ENCODE measurements at regions not wholly inside any gene's neighbourhood (a gene's known extent, or its start where the extent isn't known, plus 50 kb on each side); places are given as distances from the start of the nearest gene placed in this dataset.
A peak's percentile ranks its signal among the peaks of the same experiment; 100 is the strongest.

GRCh38 chr1:166328956-166329355 lies 162.2 kb upstream of the FAM78B start:
- ATAC-seq (replicated peaks in 1 of 2) (no peak), DNase-seq (no peak)
- Mint-ChIP-seq H3K9me3 (no peaks in the 10 kb centered on the region), H3K4me1 (ENCODE audit: low read depth) (no peaks in the 10 kb centered on the region), H3K4me3 (no peak overlapping the region), H3K27me3 (ENCODE audit: low read depth) (peaks cover 6% of the 10 kb centered on the region), H3K27ac (no peak overlapping the region), H3K36me3 (ENCODE audit: insufficient read depth in 2 of 2) (no peaks in the 10 kb centered on the region)

DNA sequence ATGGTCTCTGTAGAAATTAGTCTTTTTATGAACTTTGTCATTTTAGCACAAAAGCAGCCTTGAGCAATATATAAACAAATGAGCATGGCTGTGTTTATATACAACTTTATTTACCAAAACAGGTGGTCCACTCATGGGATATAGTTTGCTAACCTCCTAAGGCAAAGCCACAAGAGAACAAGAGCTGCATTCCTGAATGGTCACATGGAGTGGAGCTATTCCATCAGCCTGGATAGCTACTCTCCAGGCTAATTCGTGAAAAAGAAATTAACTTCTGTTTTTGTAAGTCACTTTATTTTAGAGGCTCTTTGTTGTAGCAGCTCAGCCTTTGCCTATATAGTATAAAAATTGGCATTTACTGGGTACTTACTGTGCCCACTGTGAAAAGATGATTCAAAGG lies 163.3 kb upstream of the FAM78B start:
- H3K36me3 Mint-ChIP-seq (ENCODE audit: insufficient read depth in 2 of 2), result no peaks in the 10 kb centered on the region

DNA sequence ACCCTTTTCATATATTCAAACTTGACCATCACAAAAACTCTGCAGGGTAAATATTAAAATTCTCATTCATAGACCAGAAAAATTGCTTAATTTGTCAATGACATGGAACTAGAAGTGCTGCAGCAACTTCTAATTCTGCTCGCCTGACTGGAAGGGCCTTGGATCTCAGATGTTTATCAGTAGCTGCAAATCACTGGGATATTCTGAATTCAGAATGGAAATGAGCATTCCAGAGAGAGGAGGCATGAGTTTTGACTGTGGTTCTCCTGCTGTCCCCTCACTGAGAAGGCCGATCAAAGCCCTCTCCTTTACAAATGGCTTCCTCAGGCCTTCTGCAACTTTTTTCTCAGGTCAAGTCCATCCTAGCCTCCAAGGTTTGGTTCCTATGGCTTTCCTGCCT lies 171.3 kb upstream of the FAM78B start:
- DNase-seq (no peak), ATAC-seq (replicated peaks in 1 of 2) (no peak)
- peaks cover 14% of the 10 kb centered on the region for H3K27me3 Mint-ChIP-seq (ENCODE audit: low read depth)
- H3K4me1 Mint-ChIP-seq (ENCODE audit: low read depth), result no peaks in the 10 kb centered on the region
- H3K9me3 Mint-ChIP-seq, result no peaks in the 10 kb centered on the region
- H3K27ac Mint-ChIP-seq, result no peak overlapping the region
- no peaks in the 10 kb centered on the region for H3K36me3 Mint-ChIP-seq (ENCODE audit: insufficient read depth in 2 of 2)
- H3K4me3 Mint-ChIP-seq, result no peak overlapping the region

More for the DNA sequence above, 163.3 kb upstream of the FAM78B start:
- Mint-ChIP-seq H3K4me1 (ENCODE audit: low read depth) (no peaks in the 10 kb centered on the region), H3K9me3 (no peaks in the 10 kb centered on the region), H3K27ac (no peak overlapping the region), H3K4me3 (no peak overlapping the region), H3K27me3 (ENCODE audit: low read depth) (peaks cover 14% of the 10 kb centered on the region)
- no peak for DNase-seq
- no peak for ATAC-seq (replicated peaks in 1 of 2)

DNA sequence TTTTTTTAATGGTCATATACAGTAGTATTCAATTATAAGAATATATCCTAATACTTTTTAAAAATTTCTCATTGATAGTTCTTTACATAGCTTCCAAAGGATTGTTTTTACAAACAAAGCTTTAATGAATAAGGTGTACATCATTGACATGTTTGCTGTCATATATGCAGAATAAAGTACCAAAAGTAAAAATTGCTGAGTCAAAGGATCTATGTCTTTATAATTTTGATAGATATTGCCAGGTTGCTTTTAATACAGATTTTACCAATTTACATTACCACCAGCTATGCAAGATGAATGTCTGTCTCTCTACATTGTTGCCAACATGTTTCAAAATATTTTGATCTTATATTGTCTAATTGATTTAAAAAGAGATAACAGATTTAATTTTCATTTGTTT lies 173.9 kb upstream of the FAM78B start:
- DNase-seq (no peak), ATAC-seq (replicated peaks in 1 of 2) (no peak)
- no peaks in the 10 kb centered on the region for H3K27me3 Mint-ChIP-seq (ENCODE audit: low read depth)
- no peak overlapping the region for H3K4me3 Mint-ChIP-seq
- H3K36me3 Mint-ChIP-seq (ENCODE audit: insufficient read depth in 2 of 2), result no peaks in the 10 kb centered on the region
- H3K9me3 Mint-ChIP-seq, result peaks cover 0 to under 1% of the 10 kb centered on the region in 2 donors
- H3K4me1 Mint-ChIP-seq (ENCODE audit: low read depth), result no peaks in the 10 kb centered on the region
- H3K27ac Mint-ChIP-seq, result no peak overlapping the region

DNA sequence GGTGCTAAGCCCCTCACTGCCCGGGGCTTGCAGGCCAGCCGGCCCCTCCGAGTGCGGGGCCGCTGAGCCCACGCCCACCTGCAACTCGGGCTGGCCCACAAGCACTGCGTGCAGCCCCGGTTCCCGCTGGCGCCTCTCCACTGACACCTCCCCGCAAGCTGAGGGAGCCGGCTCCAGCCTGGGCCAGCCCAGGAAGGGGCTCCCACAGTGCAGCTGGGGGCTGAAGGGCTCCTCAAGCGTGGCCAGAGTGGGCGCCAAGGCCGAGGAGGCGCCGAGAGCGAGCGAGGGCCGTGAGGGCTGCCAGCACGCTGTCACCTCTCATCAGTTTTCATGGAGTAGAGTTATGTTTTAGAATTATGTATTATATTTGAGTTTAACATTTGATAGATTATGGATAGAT lies 176.5 kb upstream of the FAM78B start:
- Mint-ChIP-seq H3K36me3 (ENCODE audit: insufficient read depth in 2 of 2) (no peaks in the 10 kb centered on the region), H3K27me3 (ENCODE audit: low read depth) (no peaks in the 10 kb centered on the region), H3K9me3 (peaks cover 0 to 5% of the 10 kb centered on the region in 2 donors), H3K27ac (no peak overlapping the region), H3K4me3 (no peak overlapping the region), H3K4me1 (ENCODE audit: low read depth) (no peaks in the 10 kb centered on the region)
- ATAC-seq (replicated peaks in 1 of 2) (no peak), DNase-seq (no peak)

DNA sequence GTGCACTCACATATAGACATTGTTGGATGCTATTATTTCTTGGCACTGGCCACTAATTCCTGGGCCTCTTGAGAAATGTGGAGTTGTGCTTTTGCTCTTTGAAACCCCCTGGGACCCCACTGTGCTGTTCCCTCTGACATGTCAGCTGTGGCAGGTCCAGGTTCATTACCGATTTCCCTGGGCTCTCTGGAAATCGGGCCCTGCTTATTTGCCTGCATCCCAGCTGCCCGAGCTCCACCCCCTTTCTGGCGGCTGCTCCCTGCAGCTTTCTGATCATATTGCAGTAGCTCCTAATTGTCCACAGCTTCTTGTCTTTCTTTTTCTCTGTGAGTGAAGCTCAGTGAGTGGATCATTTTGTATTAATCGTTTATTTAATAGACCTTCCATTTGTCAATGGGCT lies 183.7 kb upstream of the FAM78B start:
- Mint-ChIP-seq H3K4me1 (ENCODE audit: low read depth) (no peaks in the 10 kb centered on the region), H3K36me3 (ENCODE audit: insufficient read depth in 2 of 2) (no peaks in the 10 kb centered on the region), H3K9me3 (peaks cover 0 to 5% of the 10 kb centered on the region in 2 donors), H3K27ac (no peak overlapping the region), H3K4me3 (no peak overlapping the region), H3K27me3 (ENCODE audit: low read depth) (no peaks in the 10 kb centered on the region)
- DNase-seq (no peak), ATAC-seq (replicated peaks in 1 of 2) (no peak)

- no peaks in the 10 kb centered on the region for H3K4me1 Mint-ChIP-seq (ENCODE audit: low read depth)
- H3K27ac Mint-ChIP-seq, result no peak overlapping the region
- peaks cover 0 to 3% of the 10 kb centered on the region in 2 donors for H3K9me3 Mint-ChIP-seq
- no peaks in the 10 kb centered on the region for H3K27me3 Mint-ChIP-seq (ENCODE audit: low read depth)
- H3K4me3 Mint-ChIP-seq, result no peak overlapping the region
- no peak for DNase-seq
- H3K36me3 Mint-ChIP-seq (ENCODE audit: insufficient read depth in 2 of 2), result no peaks in the 10 kb centered on the region
- ATAC-seq (replicated peaks in 1 of 2), result no peak
Observed at GRCh38 chr1:166351676-166352075, 184.9 kb upstream of the FAM78B start.

DNA sequence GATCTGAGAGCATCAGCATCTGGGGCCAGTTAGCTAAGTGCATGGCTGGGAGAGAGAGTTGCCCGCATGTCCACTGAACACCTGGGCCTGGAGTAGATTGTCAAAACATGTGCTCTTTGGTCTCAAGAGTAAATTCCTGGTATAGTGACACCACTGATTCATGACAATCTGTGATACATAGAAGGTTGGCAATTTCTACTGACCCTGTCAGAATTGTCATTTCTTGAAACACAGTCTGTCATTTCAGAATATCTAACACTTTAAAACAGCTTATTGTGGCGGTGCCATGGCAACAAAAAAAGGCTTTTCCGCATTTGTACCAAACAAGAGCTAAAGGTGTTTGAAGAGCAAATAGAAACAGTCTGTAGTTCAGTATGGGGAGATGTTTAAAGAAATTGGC lies 186.4 kb upstream of the FAM78B start:
- Mint-ChIP-seq H3K27ac (no peak overlapping the region), H3K4me1 (ENCODE audit: low read depth) (no peaks in the 10 kb centered on the region), H3K9me3 (no peaks in the 10 kb centered on the region), H3K27me3 (ENCODE audit: low read depth) (no peaks in the 10 kb centered on the region), H3K36me3 (ENCODE audit: insufficient read depth in 2 of 2) (no peaks in the 10 kb centered on the region), H3K4me3 (no peak overlapping the region)
- DNase-seq (no peak), ATAC-seq (replicated peaks in 1 of 2) (no peak)

GRCh38 chr1:166354406-166354805 lies 187.6 kb upstream of the FAM78B start:
- Mint-ChIP-seq H3K27ac (no peak overlapping the region), H3K9me3 (no peaks in the 10 kb centered on the region), H3K27me3 (ENCODE audit: low read depth) (no peaks in the 10 kb centered on the region), H3K4me1 (ENCODE audit: low read depth) (no peaks in the 10 kb centered on the region), H3K4me3 (no peak overlapping the region), H3K36me3 (ENCODE audit: insufficient read depth in 2 of 2) (no peaks in the 10 kb centered on the region)
- no peak for DNase-seq
- ATAC-seq (replicated peaks in 1 of 2), result no peak

DNA sequence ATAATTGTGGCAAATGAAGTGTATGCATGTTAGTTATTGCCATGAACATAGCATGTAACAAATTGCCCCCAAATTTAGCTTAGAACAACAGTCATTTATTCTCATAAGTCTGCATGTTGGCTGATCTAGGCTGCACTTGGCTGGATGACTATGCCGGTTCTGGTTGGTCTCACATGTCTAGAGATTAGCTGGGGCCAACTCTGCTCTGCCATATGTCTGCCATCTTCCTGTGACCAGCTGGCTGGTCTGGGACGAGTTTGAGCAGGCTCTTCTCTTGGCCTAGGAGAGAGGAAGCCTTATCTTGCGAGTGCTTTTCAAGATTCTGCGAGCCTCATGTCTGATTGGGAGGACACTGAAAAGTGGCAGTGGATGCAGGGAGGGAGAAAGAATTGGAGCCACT lies 198.3 kb upstream of the FAM78B start:
- peaks cover 14% of the 10 kb centered on the region for H3K27me3 Mint-ChIP-seq (ENCODE audit: low read depth)
- H3K4me3 Mint-ChIP-seq, result no peak overlapping the region
- no peak overlapping the region for H3K27ac Mint-ChIP-seq
- H3K36me3 Mint-ChIP-seq (ENCODE audit: insufficient read depth in 2 of 2), result no peaks in the 10 kb centered on the region
- no peak for ATAC-seq (replicated peaks in 1 of 2)
- peaks cover 1 to 5% of the 10 kb centered on the region in 2 donors for H3K9me3 Mint-ChIP-seq
- DNase-seq, result no peak
- H3K4me1 Mint-ChIP-seq (ENCODE audit: low read depth), result no peaks in the 10 kb centered on the region

DNA sequence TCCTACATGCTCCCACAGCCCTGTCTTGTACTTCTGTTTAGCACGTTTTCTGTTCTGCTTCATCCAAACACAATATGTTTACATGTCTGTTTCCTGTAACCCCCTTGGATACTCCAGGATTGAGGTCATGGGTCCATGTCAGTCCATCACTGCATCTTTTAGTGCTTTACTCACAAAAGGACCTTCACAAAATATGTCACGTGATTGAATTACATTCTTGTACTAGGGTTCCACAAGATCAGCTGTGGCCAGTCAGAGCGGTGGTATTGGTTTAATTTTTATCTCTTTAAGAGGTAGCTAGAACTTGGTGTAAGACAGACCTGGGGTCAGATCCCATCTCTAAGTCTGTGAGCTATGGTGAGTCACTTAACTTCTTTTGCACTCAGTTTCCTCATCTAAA lies 201.2 kb upstream of the FAM78B start:
- ATAC-seq (replicated peaks in 1 of 2) (no peak), DNase-seq (no peak)
- Mint-ChIP-seq H3K4me3 (no peak overlapping the region), H3K27ac (no peak overlapping the region), H3K27me3 (ENCODE audit: low read depth) (peaks cover 12% of the 10 kb centered on the region), H3K36me3 (ENCODE audit: insufficient read depth in 2 of 2) (no peaks in the 10 kb centered on the region), H3K4me1 (ENCODE audit: low read depth) (no peaks in the 10 kb centered on the region), H3K9me3 (peaks cover under 1 to 5% of the 10 kb centered on the region in 2 donors)

- Mint-ChIP-seq H3K9me3 (no peaks in the 10 kb centered on the region), H3K4me1 (ENCODE audit: low read depth) (peaks cover 4% of the 10 kb centered on the region), H3K27me3 (ENCODE audit: low read depth) (peaks cover 5% of the 10 kb centered on the region), H3K27ac (peak overlapping the region; percentile 66), H3K4me3 (peak overlapping the region in 1 of 2 donors; percentile 52), H3K36me3 (ENCODE audit: insufficient read depth in 2 of 2) (no peaks in the 10 kb centered on the region)
- DNase-seq, result no peak
- peak in 1 of 2 donors; percentile 43 for ATAC-seq (replicated peaks in 1 of 2)
Observed at GRCh38 chr1:166377896-166378295, 211.1 kb upstream of the FAM78B start.

GRCh38 chr1:166378805-166379204 lies 212.0 kb upstream of the FAM78B start:
- H3K4me1 Mint-ChIP-seq (ENCODE audit: low read depth), result peaks cover 4% of the 10 kb centered on the region

GRCh38 chr1:166379447-166379846 lies 212.6 kb upstream of the FAM78B start:
- no peak for DNase-seq
- H3K9me3 Mint-ChIP-seq, result no peaks in the 10 kb centered on the region
- H3K27me3 Mint-ChIP-seq (ENCODE audit: low read depth), result peaks cover 7% of the 10 kb centered on the region
- no peaks in the 10 kb centered on the region for H3K36me3 Mint-ChIP-seq (ENCODE audit: insufficient read depth in 2 of 2)
- peaks cover 4% of the 10 kb centered on the region for H3K4me1 Mint-ChIP-seq (ENCODE audit: low read depth)
- ATAC-seq (replicated peaks in 1 of 2), result peak in 1 of 2 donors; percentile 45
- H3K4me3 Mint-ChIP-seq, result no peak overlapping the region
- H3K27ac Mint-ChIP-seq, result no peak overlapping the region

More at GRCh38 chr1:166378805-166379204, 212.0 kb upstream of the FAM78B start:
- Mint-ChIP-seq H3K27me3 (ENCODE audit: low read depth) (peaks cover 5% of the 10 kb centered on the region), H3K27ac (no peak overlapping the region), H3K36me3 (ENCODE audit: insufficient read depth in 2 of 2) (no peaks in the 10 kb centered on the region), H3K9me3 (no peaks in the 10 kb centered on the region), H3K4me3 (no peak overlapping the region)
- DNase-seq, result no peak
- no peak for ATAC-seq (replicated peaks in 1 of 2)
